ENCODE measurements at regions not wholly inside any gene's neighbourhood (a gene's known extent, or its start where the extent isn't known, plus 50 kb on each side); places are given as distances from the start of the nearest gene placed in this dataset.
"Not testable (repeated sequence)": the region's sequence is repeated elsewhere in the genome, so short reads cannot be mapped to it uniquely, and the experiment has no call there.

- DNase-seq, result no peak
Observed at GRCh38 chrX:53883196-53883595, 161.1 kb downstream of the PHF8 start.

GRCh38 chrX:53882331-53882730 is 161.9 kb downstream of the PHF8 start:
- DNase-seq, result no peak

- DNase-seq, result not testable (repeated sequence)
Observed at GRCh38 chrX:53880786-53881185, 163.5 kb downstream of the PHF8 start.

GRCh38 chrX:53859890-53860289 is 173.4 kb upstream of the HUWE1 start:
- no peak for DNase-seq

GRCh38 chrX:53831662-53832635 is 145.4 kb upstream of the HUWE1 start:
- DNase-seq, result peak in 3 of 58 donors; percentile 0 to 1 (median 0)

- no peak for DNase-seq
Observed at GRCh38 chrX:53824686-53825085, 138.2 kb upstream of the HUWE1 start.

GRCh38 chrX:53818115-53818514 is 131.6 kb upstream of the HUWE1 start:
- DNase-seq, result not testable (repeated sequence)

- DNase-seq, result no peak
Observed at GRCh38 chrX:53817548-53817947, 131.0 kb upstream of the HUWE1 start.

- no peak for DNase-seq
Observed at GRCh38 chrX:53813670-53814440, 127.3 kb upstream of the HUWE1 start.

GRCh38 chrX:53798281-53798680 is 111.8 kb upstream of the HUWE1 start:
- DNase-seq, result no peak

- DNase-seq, result peak in 7 of 58 donors; percentile 0 to 13 (median 1)
Observed at GRCh38 chrX:53795576-53795975, 109.1 kb upstream of the HUWE1 start.

GRCh38 chrX:53794181-53794580 is 107.7 kb upstream of the HUWE1 start:
- DNase-seq, result no peak

- no peak for DNase-seq
Observed at GRCh38 chrX:53768865-53769264, 82.3 kb upstream of the HUWE1 start.

GRCh38 chrX:53768451-53768850 is 81.9 kb upstream of the HUWE1 start:
- no peak for DNase-seq

- no peak for DNase-seq
Observed at GRCh38 chrX:53767544-53767943, 81.0 kb upstream of the HUWE1 start.

GRCh38 chrX:53757181-53757580 is 70.7 kb upstream of the HUWE1 start:
- DNase-seq, result not testable (repeated sequence)

- no peak for DNase-seq
Observed at GRCh38 chrX:53746718-53747117, 60.2 kb upstream of the HUWE1 start.

- DNase-seq, result no peak
Observed at GRCh38 chrX:53743244-53743643, 56.7 kb upstream of the HUWE1 start.

GRCh38 chrX:53738370-53738906 is 51.9 kb upstream of the HUWE1 start:
- no peak for DNase-seq
